Stimulated activated CD4-positive, alpha-beta T cell treated with anti-CD3 and anti-CD28 coated beads, Interleukin-1b, Interleukin-23, amount 100 ng/mL, for 48 hours (primary cell): ENCODE measurements at regions not wholly inside any gene's neighbourhood (a gene's known extent, or its start where the extent isn't known, plus 50 kb on each side); places are given as distances from the start of the nearest gene placed in this dataset.
"Not testable (repeated sequence)": the region's sequence is repeated elsewhere in the genome, so short reads cannot be mapped to it uniquely, and the experiment has no call there.

ENCODE experiments used
- DNase-seq: peaks from one replicate; pipeline ENCODE4 v3.0.0-alpha.2; 2020

- no peak for DNase-seq
Observed at GRCh38 chr13:81596224-81596753, 1255.4 kb upstream of the SPRY2 start.

- no peak for DNase-seq
Observed at GRCh38 chr13:81591528-81592220, 1250.7 kb upstream of the SPRY2 start.

GRCh38 chr13:81582381-81582780 is 1241.5 kb upstream of the SPRY2 start:
- DNase-seq = no peak

- no peak for DNase-seq
Observed at GRCh38 chr13:81577601-81578195, 1236.8 kb upstream of the SPRY2 start.

GRCh38 chr13:81568824-81569223 is 1227.9 kb upstream of the SPRY2 start:
- no peak for DNase-seq

- DNase-seq = no peak
Observed at GRCh38 chr13:81565849-81566248, 1224.9 kb upstream of the SPRY2 start.

- no peak for DNase-seq
Observed at GRCh38 chr13:81563091-81563490, 1222.2 kb upstream of the SPRY2 start.

- no peak for DNase-seq
Observed at GRCh38 chr13:81562598-81562997, 1221.7 kb upstream of the SPRY2 start.

GRCh38 chr13:81551036-81551435 is 1210.1 kb upstream of the SPRY2 start:
- DNase-seq = no peak

GRCh38 chr13:81546294-81546693 is 1205.4 kb upstream of the SPRY2 start:
- DNase-seq = not testable (repeated sequence)

GRCh38 chr13:81540777-81541176 is 1199.9 kb upstream of the SPRY2 start:
- no peak for DNase-seq

- no peak for DNase-seq
Observed at GRCh38 chr13:81539643-81540150, 1198.8 kb upstream of the SPRY2 start.

- no peak for DNase-seq
Observed at GRCh38 chr13:81498969-81499368, 1158.0 kb upstream of the SPRY2 start.

GRCh38 chr13:81493144-81493543 is 1152.2 kb upstream of the SPRY2 start:
- DNase-seq = no peak

- DNase-seq = no peak
Observed at GRCh38 chr13:81492449-81492848, 1151.5 kb upstream of the SPRY2 start.

- no peak for DNase-seq
Observed at GRCh38 chr13:81488021-81488420, 1147.1 kb upstream of the SPRY2 start.

GRCh38 chr13:81487151-81487550 is 1146.2 kb upstream of the SPRY2 start:
- DNase-seq = no peak

GRCh38 chr13:81480634-81481033 is 1139.7 kb upstream of the SPRY2 start:
- DNase-seq = no peak

- no peak for DNase-seq
Observed at GRCh38 chr13:81473366-81473899, 1132.5 kb upstream of the SPRY2 start.

GRCh38 chr13:81458170-81458569 is 1117.2 kb upstream of the SPRY2 start:
- no peak for DNase-seq

- DNase-seq = no peak
Observed at GRCh38 chr13:81446441-81446840, 1105.5 kb upstream of the SPRY2 start.

GRCh38 chr13:81442904-81443303 is 1102.0 kb upstream of the SPRY2 start:
- no peak for DNase-seq

GRCh38 chr13:81425286-81425685 is 1084.4 kb upstream of the SPRY2 start:
- DNase-seq = no peak

- no peak for DNase-seq
Observed at GRCh38 chr13:81409284-81409683, 1068.4 kb upstream of the SPRY2 start.
